AG04450 (cell line): ENCODE measurements at regions not wholly inside any gene's neighbourhood (a gene's known extent, or its start where the extent isn't known, plus 50 kb on each side); places are given as distances from the start of the nearest gene placed in this dataset.

Experiments
- CTCF ChIA-PET: fragments of 300-600, 350-600 bp; formaldehyde crosslinking; extraction: SDS; loops from one replicate; lab custom pipeline; 2022; ENCODE audit warnings: antibody characterized with exemption, inconsistent platforms; lab: Charles Lee
- POLR2A ChIA-PET: fragments of 350-600 bp; formaldehyde crosslinking; extraction: SDS; loops from one replicate; lab custom pipeline; 2021; ENCODE audit warnings: antibody characterized with exemption, inconsistent platforms; lab: Yijun Ruan, JAX
- DNase-seq: peaks from one replicate; pipeline ENCODE4 v3.0.0-alpha.2; 2011; ENCODE audit warnings: low read depth, low spot score
- H3K27ac ChIP-seq: one replicate; pipeline ENCODE4 v1.5.1; 2012; ENCODE audit warnings: low read depth, low read length, control low read depth
- H3K27me3 ChIP-seq: one replicate; pipeline ENCODE4 v1.6.0; 2012; ENCODE audit warnings: low read length; ENCODE audit not compliant: control insufficient read depth, insufficient read depth
- H3K4me3 ChIP-seq: 2 replicates; pipeline ENCODE4 v1.5.1; 2011; ENCODE audit warnings: mild to moderate bottlenecking, low read depth, low read length, control low read depth
- H3K9me3 ChIP-seq: 2 replicates; pipeline ENCODE4 v1.5.1; 2012; ENCODE audit warnings: low read length; ENCODE audit not compliant: control insufficient read depth, insufficient read depth
- TF ChIP-seq, protein P1 (sequence below): IDR thresholded peaks from 2 replicates; pipeline ENCODE4 v1.5.1; 2011; ENCODE audit warnings: low read depth, low read length, control low read depth, inconsistent platforms

GRCh38 chr7:106720641-106721040 lies 59.7 kb upstream of the CCDC71L start:
- no peak for DNase-seq
- no peak overlapping the region for H3K4me3 ChIP-seq
- POLR2A ChIA-PET: no interaction called here
- H3K27me3 ChIP-seq: no peaks in the 10 kb centered on the region
- no peaks in the 10 kb centered on the region for H3K9me3 ChIP-seq
- CTCF ChIA-PET: interaction anchor here (0.6 to 2.3 kb wide), 4 partner anchors 16 to 575 kb away, joined by 3 to 13 read pairs (median 4); partner anchors contain the start of gene CCDC71L
- H3K27ac ChIP-seq: no peak overlapping the region
- TF ChIP-seq, protein P1, sequence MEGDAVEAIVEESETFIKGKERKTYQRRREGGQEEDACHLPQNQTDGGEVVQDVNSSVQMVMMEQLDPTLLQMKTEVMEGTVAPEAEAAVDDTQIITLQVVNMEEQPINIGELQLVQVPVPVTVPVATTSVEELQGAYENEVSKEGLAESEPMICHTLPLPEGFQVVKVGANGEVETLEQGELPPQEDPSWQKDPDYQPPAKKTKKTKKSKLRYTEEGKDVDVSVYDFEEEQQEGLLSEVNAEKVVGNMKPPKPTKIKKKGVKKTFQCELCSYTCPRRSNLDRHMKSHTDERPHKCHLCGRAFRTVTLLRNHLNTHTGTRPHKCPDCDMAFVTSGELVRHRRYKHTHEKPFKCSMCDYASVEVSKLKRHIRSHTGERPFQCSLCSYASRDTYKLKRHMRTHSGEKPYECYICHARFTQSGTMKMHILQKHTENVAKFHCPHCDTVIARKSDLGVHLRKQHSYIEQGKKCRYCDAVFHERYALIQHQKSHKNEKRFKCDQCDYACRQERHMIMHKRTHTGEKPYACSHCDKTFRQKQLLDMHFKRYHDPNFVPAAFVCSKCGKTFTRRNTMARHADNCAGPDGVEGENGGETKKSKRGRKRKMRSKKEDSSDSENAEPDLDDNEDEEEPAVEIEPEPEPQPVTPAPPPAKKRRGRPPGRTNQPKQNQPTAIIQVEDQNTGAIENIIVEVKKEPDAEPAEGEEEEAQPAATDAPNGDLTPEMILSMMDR: no peak

DNA sequence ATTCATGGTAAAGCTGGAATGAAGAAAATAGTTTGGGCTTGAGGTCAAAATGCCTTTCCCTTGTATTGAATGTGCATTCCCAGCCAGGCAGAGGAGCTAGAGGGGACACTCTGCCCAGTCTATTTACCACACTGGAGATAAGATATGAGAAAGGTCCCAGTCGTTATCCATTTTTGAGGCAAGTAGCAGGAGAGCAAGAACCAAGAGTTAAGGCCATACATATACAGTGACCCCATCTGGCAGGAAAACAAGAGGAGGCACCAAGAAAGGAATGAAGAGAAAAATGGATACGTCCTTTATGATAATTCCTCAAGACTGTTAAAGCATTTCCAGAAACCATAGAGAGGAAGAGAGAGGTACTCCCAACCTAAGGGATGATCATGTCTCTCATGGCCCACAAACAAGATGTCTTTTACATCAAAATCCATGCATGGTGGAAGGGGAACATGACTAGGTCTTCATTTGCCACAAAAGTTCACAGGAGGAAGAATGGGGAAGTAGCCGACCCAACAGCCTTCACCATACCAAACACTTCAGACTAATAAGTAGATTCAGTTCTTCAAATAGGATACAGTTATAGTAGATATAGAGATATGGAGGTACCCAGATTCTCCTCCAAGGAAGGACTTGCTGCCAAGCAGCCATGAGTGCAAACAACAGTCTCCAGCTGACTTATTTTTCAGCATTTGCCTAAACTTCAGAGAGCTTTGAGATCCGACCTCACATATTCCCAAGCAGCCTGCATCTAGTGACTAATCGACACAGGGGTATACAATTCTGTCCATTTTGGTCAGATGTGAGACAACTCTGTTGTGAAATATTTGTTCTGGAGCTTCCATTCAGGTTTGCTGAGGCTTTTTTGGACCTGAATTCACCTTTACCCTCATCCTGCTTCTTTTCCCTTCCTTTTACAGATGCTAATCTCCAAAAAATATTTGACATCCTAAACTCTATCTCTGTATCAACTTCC lies 61.1 kb upstream of the CCDC71L start:
- H3K9me3 ChIP-seq: no peaks in the 10 kb centered on the region
- no peak overlapping the region for H3K4me3 ChIP-seq
- POLR2A ChIA-PET: no interaction called here
- H3K27ac ChIP-seq: peak overlapping the region; percentile 11
- CTCF ChIA-PET: interaction anchor here (1.2 kb wide), 1 partner anchor 428 kb away, joined by 6 read pairs; no protein-coding TSS in a partner anchor
- H3K27me3 ChIP-seq: no peaks in the 10 kb centered on the region
- TF ChIP-seq, protein P1: no peak
- DNase-seq: no peak

DNA sequence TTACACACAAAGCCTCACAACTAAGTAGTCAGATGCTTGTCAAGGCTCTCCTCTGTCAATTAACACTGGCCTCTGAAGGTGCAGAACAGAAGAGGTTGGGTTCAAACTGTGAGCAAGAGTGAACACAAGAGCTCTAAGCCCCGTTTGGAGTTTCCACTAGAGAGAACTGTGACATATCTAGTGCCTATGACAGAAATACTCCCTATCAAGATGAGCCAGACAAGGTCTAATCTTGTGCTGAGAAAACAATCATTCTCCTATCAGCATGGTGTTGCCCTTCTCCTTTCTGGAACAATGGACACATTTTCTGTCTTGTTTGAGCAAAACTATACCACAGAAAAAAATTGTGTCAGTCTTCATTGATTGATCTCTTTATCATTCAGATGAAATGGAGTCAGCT lies 62.4 kb upstream of the CCDC71L start:
- Histone ChIP-seq H3K27ac (no peak overlapping the region), H3K9me3 (no peaks in the 10 kb centered on the region), H3K4me3 (no peak overlapping the region), H3K27me3 (no peaks in the 10 kb centered on the region)
- DNase-seq: no peak
- CTCF ChIA-PET: no interaction called here
- TF ChIP-seq, protein P1: no peak
- POLR2A ChIA-PET: no interaction called here

DNA sequence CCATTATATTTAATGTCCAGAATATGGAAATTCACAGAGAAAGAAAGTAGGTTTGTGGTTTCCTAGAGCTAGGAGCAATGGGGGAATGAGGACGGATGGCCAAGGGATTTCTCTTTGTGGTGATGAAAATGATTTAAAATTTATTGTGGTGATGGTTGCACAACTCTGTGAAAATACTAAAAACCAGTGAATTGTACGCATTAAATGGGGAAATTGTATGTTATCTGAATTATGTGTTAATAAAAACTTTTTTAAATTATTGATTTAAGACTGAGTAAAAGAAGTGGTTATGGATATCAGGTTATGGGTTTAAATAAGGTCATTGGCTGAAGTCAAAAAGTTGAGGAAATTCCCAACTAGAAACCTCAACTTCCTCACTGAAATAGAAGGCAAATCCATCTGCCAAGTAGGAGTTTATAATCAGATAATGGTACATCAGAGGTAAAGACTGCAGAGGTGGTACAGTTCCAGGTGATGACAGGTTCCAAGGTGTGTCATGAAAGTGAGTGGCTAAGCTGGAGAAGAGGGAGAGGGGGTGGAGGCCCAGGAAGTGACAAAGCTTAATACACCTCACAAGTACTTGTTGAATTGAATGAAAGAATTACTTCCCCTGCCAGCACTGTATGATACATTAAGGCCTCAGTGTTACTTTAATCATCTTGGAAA lies 68.9 kb upstream of the CCDC71L start:
- Histone ChIP-seq H3K27ac (no peak overlapping the region), H3K27me3 (no peaks in the 10 kb centered on the region), H3K4me3 (no peak overlapping the region), H3K9me3 (no peaks in the 10 kb centered on the region)
- CTCF ChIA-PET: interaction anchor here (1.0 kb wide), 1 partner anchor 553 kb away, joined by 4 read pairs; no protein-coding TSS in a partner anchor
- POLR2A ChIA-PET: no interaction called here
- DNase-seq: no peak
- TF ChIP-seq, protein P1: no peak

DNA sequence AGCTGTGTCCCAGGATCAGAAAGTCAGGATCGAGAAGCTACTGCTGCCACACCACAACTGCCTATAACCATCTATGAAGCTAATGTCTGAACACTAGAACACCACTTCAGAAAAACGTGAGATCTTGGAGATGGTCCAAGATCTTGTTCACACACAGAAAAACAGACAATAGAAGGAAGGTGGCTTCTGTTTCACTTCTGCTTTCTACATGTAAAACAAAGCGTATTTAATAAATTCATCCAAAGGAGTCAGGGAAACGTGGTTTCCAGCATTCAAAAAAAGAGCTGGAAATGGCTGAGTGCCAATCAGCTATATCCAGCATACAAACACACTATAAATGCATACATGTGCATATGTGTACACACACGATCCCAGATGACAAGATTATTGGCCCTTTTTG lies 70.2 kb upstream of the CCDC71L start:
- POLR2A ChIA-PET: no interaction called here
- Histone ChIP-seq H3K4me3 (no peak overlapping the region), H3K27ac (no peak overlapping the region), H3K27me3 (no peaks in the 10 kb centered on the region), H3K9me3 (no peaks in the 10 kb centered on the region)
- CTCF ChIA-PET: interaction anchor here (0.6 to 1.2 kb wide), 2 partner anchors 554 to 556 kb away, joined by 3 to 5 read pairs; no protein-coding TSS in a partner anchor
- TF ChIP-seq, protein P1: no peak
- no peak for DNase-seq
